Psoas muscle (tissue), 7 donors: ENCODE measurements at regions not wholly inside any gene's neighbourhood (a gene's known extent, or its start where the extent isn't known, plus 50 kb on each side); places are given as distances from the start of the nearest gene placed in this dataset.

ENCODE experiments used
- ATAC-seq, 4 donors: fragments of 200-7000 bp; cut with Tn5 transposase; one replicate each; pipeline ENCODE4 v1.9.1; 2020; ENCODE audit warnings: moderate library complexity in 3 of 4, mild to moderate bottlenecking in 2 of 4
- DNase-seq, 2 donors: peaks; one replicate each; pipeline ENCODE4 v3.0.0-alpha.2; 2020
- H3K27ac ChIP-seq: fragments of 200-600 bp; one replicate; pipeline ENCODE4 v1.8.0; 2022
- H3K27me3 ChIP-seq, 3 donors: fragments of 200-600 bp in 1 of 3; one replicate each; pipeline versions ENCODE4 v1.6.1 to v1.8.0; 2013 to 2022; ENCODE audit warnings: low read length in 2 of 3, mild to moderate bottlenecking in 2 of 3, moderate library complexity in 1 of 3; ENCODE audit not compliant: insufficient read depth in 3 of 3
- H3K36me3 ChIP-seq, 2 donors: fragments of 200-600 bp in 1 of 2; one replicate each; pipeline versions ENCODE4 v1.6.1 to v1.8.0; 2013 to 2022; ENCODE audit warnings: low read depth in 1 of 2, mild to moderate bottlenecking in 1 of 2, moderate library complexity in 1 of 2; ENCODE audit not compliant: insufficient read depth in 1 of 2
- H3K4me1 ChIP-seq: fragments of 200-600 bp; one replicate; pipeline ENCODE4 v1.8.0; 2022
- H3K4me3 ChIP-seq: fragments of 200-600 bp; one replicate; pipeline ENCODE4 v1.8.0; 2022; ENCODE audit warnings: mild to moderate bottlenecking
- H3K9me3 ChIP-seq: fragments of 200-600 bp; one replicate; pipeline ENCODE4 v1.8.0; 2022
- CTCF ChIP-seq: fragments of 200-600 bp; IDR thresholded peaks from one replicate; pipeline ENCODE4 v1.8.0; 2022; ENCODE audit warnings: antibody characterized with exemption
- WGBS, 3 donors: extraction: QIAGEN DNeasy Blood & Tissue Kit; methylation state at CpG; one replicate each; pipeline versions ENCODE4 v1.1.6 to v1.1.7; 2013; 5-methylcytosine and 5-hydroxymethylcytosine counted together
- intact Hi-C, 2 donors: fragments of 100-400 bp; cut with DNase I; formaldehyde crosslinking; loops; one replicate each; pipeline versions ENCODE4 v1.11.0 to v1.14.2; 2022
- donor health status: healthy with polysubstance abuse.
- donor health status: DM: no; HTN: no; CAD: no; lungs with moderate emphysema.
- donor health status: Bipolar disorder and iron deficiency.
- donor health status: healthy.
- donor health status: DM: yes; HTN: yes; CAD: no.
- donor health status: DM: no; HTN: no; CAD: no.
- donor health status: DM: yes; HTN: yes; CAD: no.

- Histone ChIP-seq H3K27me3 (no peaks in the 10 kb centered on the region), H3K9me3 (no peaks in the 10 kb centered on the region), H3K4me1 (no peaks in the 10 kb centered on the region), H3K4me3 (no peak overlapping the region), H3K36me3 (no peaks in the 10 kb centered on the region), H3K27ac (no peak overlapping the region)
- WGBS, 3 donors: 96 to 100% (median 98%) methylated on average over 3 of the region's 3 CpGs
- intact Hi-C loops: no loop called here
- no peak for DNase-seq
- ATAC-seq: no peak
- TF ChIP-seq CTCF: no peak
Measured at GRCh38 chr20:11814267-11814666, 103.4 kb upstream of the BTBD3 start.

GRCh38 chr20:11820838-11821237, 96.9 kb upstream of the BTBD3 start:
- no peak for DNase-seq
- H3K4me3 ChIP-seq: no peak overlapping the region
- no peaks in the 10 kb centered on the region for H3K4me1 ChIP-seq
- WGBS, 3 donors: 96 to 98% (median 98%) methylated on average over 1 of the region's 1 CpG
- H3K27me3 ChIP-seq: no peaks in the 10 kb centered on the region
- intact Hi-C loops: no loop called here
- no peak overlapping the region for H3K27ac ChIP-seq
- H3K9me3 ChIP-seq: no peaks in the 10 kb centered on the region
- no peak for ATAC-seq
- no peak for TF ChIP-seq CTCF
- no peaks in the 10 kb centered on the region for H3K36me3 ChIP-seq

GRCh38 chr20:11822540-11822794, 95.2 kb upstream of the BTBD3 start:
- H3K27ac ChIP-seq: no peak overlapping the region
- no peak for TF ChIP-seq CTCF
- ATAC-seq (no peak), DNase-seq (no peak)
- no peaks in the 10 kb centered on the region for H3K9me3 ChIP-seq
- H3K27me3 ChIP-seq: no peaks in the 10 kb centered on the region
- no peaks in the 10 kb centered on the region for H3K4me1 ChIP-seq
- 29 to 73% (median 62%) methylated on average over 2 of the region's 2 CpGs for WGBS, 3 donors
- no peaks in the 10 kb centered on the region for H3K36me3 ChIP-seq
- intact Hi-C loops: no loop called here
- H3K4me3 ChIP-seq: no peak overlapping the region

GRCh38 chr20:11826334-11826733, 91.4 kb upstream of the BTBD3 start:
- no peak for TF ChIP-seq CTCF
- Histone ChIP-seq H3K9me3 (no peaks in the 10 kb centered on the region), H3K4me3 (no peak overlapping the region), H3K27me3 (no peaks in the 10 kb centered on the region), H3K4me1 (no peaks in the 10 kb centered on the region), H3K36me3 (no peaks in the 10 kb centered on the region), H3K27ac (no peak overlapping the region)
- ATAC-seq: no peak
- intact Hi-C loops: no loop called here
- DNase-seq: no peak
- WGBS, 3 donors: 60 to 69% (median 65%) methylated on average over 4 of the region's 4 CpGs

DNA sequence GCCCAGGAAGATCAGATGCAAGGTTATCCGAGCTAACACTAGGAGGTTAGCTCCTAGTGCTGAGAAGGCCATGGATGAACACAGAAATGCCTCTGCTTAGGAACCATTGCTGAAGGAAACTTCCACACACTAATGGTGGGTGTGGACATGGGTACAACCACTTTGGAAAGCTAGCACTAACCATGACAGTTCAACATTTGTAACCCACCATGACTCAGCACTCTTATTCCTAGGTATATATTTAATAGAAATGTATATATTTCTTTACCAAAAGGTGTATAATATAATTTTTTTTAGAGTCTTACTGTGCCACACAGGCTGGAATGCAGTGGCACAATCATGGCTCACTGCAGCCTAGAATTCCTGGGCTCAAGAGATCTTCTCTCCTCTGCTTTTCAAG, 85.3 kb upstream of the BTBD3 start:
- Histone ChIP-seq H3K4me1 (no peaks in the 10 kb centered on the region), H3K9me3 (no peaks in the 10 kb centered on the region), H3K4me3 (no peak overlapping the region), H3K36me3 (no peaks in the 10 kb centered on the region), H3K27me3 (no peaks in the 10 kb centered on the region), H3K27ac (no peak overlapping the region)
- 83 to 94% (median 84%) methylated on average over 1 of the region's 1 CpG for WGBS, 3 donors
- no peak for TF ChIP-seq CTCF
- DNase-seq (no peak), ATAC-seq (no peak)
- intact Hi-C loops: no loop called here
